KMS-11 (cell line): ENCODE measurements at regions not wholly inside any gene's neighbourhood (a gene's known extent, or its start where the extent isn't known, plus 50 kb on each side); places are given as distances from the start of the nearest gene placed in this dataset.

Experiments used
- H2AFZ ChIP-seq: fragments of 200-600 bp; sonication (generic); 2 replicates; pipeline ENCODE4 v1.6.1; 2016; ENCODE audit warnings: antibody characterized with exemption, mixed run types, low read depth
- H3K27ac ChIP-seq: fragments of 200-600 bp; sonication (generic); 2 replicates; pipeline ENCODE4 v1.6.1; 2016; ENCODE audit warnings: mild to moderate bottlenecking, mixed run types
- H3K27me3 ChIP-seq: fragments of 200-600 bp; sonication (generic); 2 replicates; pipeline ENCODE4 v1.6.1; 2017; ENCODE audit warnings: mild to moderate bottlenecking, low read depth, mixed run types, moderate library complexity; ENCODE audit not compliant: insufficient read depth
- H3K36me3 ChIP-seq: fragments of 200-600 bp; sonication (generic); 2 replicates; pipeline ENCODE4 v1.6.1; 2017; ENCODE audit warnings: mild to moderate bottlenecking, mixed run types; ENCODE audit not compliant: insufficient read depth
- H3K4me1 ChIP-seq: fragments of 200-600 bp; sonication (generic); 2 replicates; pipeline ENCODE4 v1.6.1; 2016; ENCODE audit warnings: mild to moderate bottlenecking, low read depth, mixed run types; ENCODE audit not compliant: poor library complexity, severe bottlenecking
- H3K4me2 ChIP-seq: fragments of 200-600 bp; sonication (generic); 2 replicates; pipeline ENCODE4 v1.7.0; 2016; ENCODE audit warnings: mild to moderate bottlenecking, mixed run types
- H3K4me3 ChIP-seq: fragments of 200-600 bp; sonication (generic); IDR thresholded peaks from 2 replicates; pipeline ENCODE4 v1.6.1; 2017; ENCODE audit warnings: low read depth, low read length, mixed read lengths; ENCODE audit not compliant: insufficient read depth
- H3K79me2 ChIP-seq: fragments of 200-600 bp; sonication (generic); 2 replicates; pipeline ENCODE4 v1.6.1; 2016; ENCODE audit warnings: low read depth, mixed run types; ENCODE audit not compliant: insufficient read depth
- H3K9ac ChIP-seq: fragments of 200-600 bp; sonication (generic); 2 replicates; pipeline ENCODE4 v1.6.1; 2016; ENCODE audit warnings: mild to moderate bottlenecking, mixed run types
- H4K20me1 ChIP-seq: fragments of 200-600 bp; sonication (generic); 2 replicates; pipeline ENCODE4 v1.6.1; 2016; ENCODE audit warnings: mild to moderate bottlenecking, mixed run types; ENCODE audit not compliant: insufficient read depth
- CTCF ChIP-seq: fragments of 200-600 bp; sonication (generic); conservative IDR thresholded peaks from 2 replicates; pipeline ENCODE4 v1.6.1; 2017; ENCODE audit warnings: low read depth, mild to moderate bottlenecking, antibody characterized with exemption, low read length, moderate library complexity, mixed read lengths

- H3K27me3 ChIP-seq: no peaks in the 10 kb centered on the region
- no peak overlapping the region for H3K27ac ChIP-seq
- H4K20me1 ChIP-seq: no peaks in the 10 kb centered on the region
- H3K4me3 ChIP-seq: no peak overlapping the region
- H2AFZ ChIP-seq: no peak overlapping the region
- no peak for TF ChIP-seq CTCF
- no peaks in the 10 kb centered on the region for H3K36me3 ChIP-seq
- H3K4me1 ChIP-seq: no peaks in the 10 kb centered on the region
- no peak overlapping the region for H3K4me2 ChIP-seq
- no peak overlapping the region for H3K9ac ChIP-seq
- no peaks in the 10 kb centered on the region for H3K79me2 ChIP-seq
Measured at GRCh38 chr16:82300374-82300951, 130.4 kb upstream of the MPHOSPH6 start.

GRCh38 chr16:82298472-82298871, 128.4 kb upstream of the MPHOSPH6 start:
- no peak overlapping the region; the same call in 1 of the 2 replicates for H2AFZ ChIP-seq

GRCh38 chr16:82295290-82296201, 125.5 kb upstream of the MPHOSPH6 start:
- Histone ChIP-seq H4K20me1 (no peaks in the 10 kb centered on the region), H3K4me1 (no peaks in the 10 kb centered on the region), H3K9ac (no peak overlapping the region), H3K36me3 (no peaks in the 10 kb centered on the region), H3K27me3 (no peaks in the 10 kb centered on the region), H3K4me3 (no peak overlapping the region), H3K4me2 (no peak overlapping the region), H2AFZ (no peak overlapping the region), H3K27ac (no peak overlapping the region), H3K79me2 (no peaks in the 10 kb centered on the region)
- TF ChIP-seq CTCF: no peak

More at GRCh38 chr16:82298472-82298871, 128.4 kb upstream of the MPHOSPH6 start:
- Histone ChIP-seq H3K4me2 (no peak overlapping the region), H3K4me1 (no peaks in the 10 kb centered on the region), H3K27me3 (no peaks in the 10 kb centered on the region), H3K4me3 (no peak overlapping the region), H3K36me3 (no peaks in the 10 kb centered on the region), H3K27ac (no peak overlapping the region), H3K9ac (no peak overlapping the region), H4K20me1 (no peaks in the 10 kb centered on the region), H3K79me2 (no peaks in the 10 kb centered on the region)
- no peak for TF ChIP-seq CTCF

DNA sequence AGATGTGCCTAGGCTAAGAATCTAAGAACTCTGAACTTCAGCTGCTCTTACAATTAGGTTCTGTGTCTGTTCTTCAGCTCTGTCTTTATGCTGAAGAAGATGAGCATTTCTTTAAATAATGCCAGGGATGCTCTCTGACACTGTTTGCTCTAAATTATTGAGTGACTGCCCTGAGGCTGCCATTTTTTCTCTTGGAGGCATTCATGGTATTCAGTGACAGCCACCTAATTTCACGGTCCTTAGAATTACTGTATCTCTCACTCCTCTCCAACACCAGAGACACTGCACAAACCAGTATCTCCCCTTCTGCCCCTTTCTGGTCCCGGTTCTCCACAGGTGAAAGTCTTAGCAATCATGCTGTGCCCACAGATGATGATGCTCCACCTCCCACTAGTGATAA, 123.6 kb upstream of the MPHOSPH6 start:
- H3K4me3 ChIP-seq: no peak overlapping the region
- no peak overlapping the region for H3K4me2 ChIP-seq
- no peak overlapping the region for H2AFZ ChIP-seq
- no peaks in the 10 kb centered on the region for H3K4me1 ChIP-seq
- TF ChIP-seq CTCF: no peak
- no peak overlapping the region for H3K27ac ChIP-seq
- no peaks in the 10 kb centered on the region for H3K36me3 ChIP-seq
- H4K20me1 ChIP-seq: no peaks in the 10 kb centered on the region
- H3K27me3 ChIP-seq: no peaks in the 10 kb centered on the region
- no peaks in the 10 kb centered on the region for H3K79me2 ChIP-seq
- H3K9ac ChIP-seq: no peak overlapping the region
